Right lobe of liver (tissue), 4 donors: ENCODE measurements at regions not wholly inside any gene's neighbourhood (a gene's known extent, or its start where the extent isn't known, plus 50 kb on each side); places are given as distances from the start of the nearest gene placed in this dataset.

Experiments used
- POLR2A ChIP-seq: fragments of 450-650 bp; IDR thresholded peaks from one replicate; pipeline ENCODE4 v1.6.1; 2017; ENCODE audit warnings: antibody characterized with exemption, mild to moderate bottlenecking
- TF ChIP-seq, protein P1 (sequence below), 4 donors: fragments of 200-600 bp in 3 of 4; fragments of 450-650 bp in 1 of 4; IDR thresholded peaks; one replicate each; pipeline versions ENCODE4 v1.5.1 to v1.8.0; 2016 to 2022; ENCODE audit warnings: antibody characterized with exemption in 4 of 4, mild to moderate bottlenecking in 2 of 4
- donor health status: DM: no; HTN: no; CAD: no.
- donor health status: DM: no; HTN: no; CAD: no.
- donor health status: DM: no; HTN: yes; CAD: no.

DNA sequence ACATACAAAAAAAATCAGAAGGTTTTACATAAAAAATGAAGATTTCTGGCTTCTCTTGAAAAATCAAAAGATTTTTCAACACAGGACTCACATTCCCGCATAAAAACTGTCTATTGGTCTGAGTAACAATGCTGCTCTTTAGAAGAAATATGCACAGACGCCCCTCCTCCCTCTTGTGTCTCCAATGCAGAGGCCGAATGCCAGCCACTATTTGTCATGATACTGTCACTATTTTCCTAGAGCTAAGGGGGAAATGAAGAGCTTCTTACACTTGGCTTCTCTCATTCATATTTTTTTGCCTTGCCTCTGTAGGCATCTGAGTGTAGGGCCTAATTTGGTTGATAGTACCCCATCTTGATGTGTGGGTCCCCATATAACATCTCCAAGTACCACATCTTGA lies 98.0 kb downstream of the BBS10 start:
- TF ChIP-seq, protein P1, sequence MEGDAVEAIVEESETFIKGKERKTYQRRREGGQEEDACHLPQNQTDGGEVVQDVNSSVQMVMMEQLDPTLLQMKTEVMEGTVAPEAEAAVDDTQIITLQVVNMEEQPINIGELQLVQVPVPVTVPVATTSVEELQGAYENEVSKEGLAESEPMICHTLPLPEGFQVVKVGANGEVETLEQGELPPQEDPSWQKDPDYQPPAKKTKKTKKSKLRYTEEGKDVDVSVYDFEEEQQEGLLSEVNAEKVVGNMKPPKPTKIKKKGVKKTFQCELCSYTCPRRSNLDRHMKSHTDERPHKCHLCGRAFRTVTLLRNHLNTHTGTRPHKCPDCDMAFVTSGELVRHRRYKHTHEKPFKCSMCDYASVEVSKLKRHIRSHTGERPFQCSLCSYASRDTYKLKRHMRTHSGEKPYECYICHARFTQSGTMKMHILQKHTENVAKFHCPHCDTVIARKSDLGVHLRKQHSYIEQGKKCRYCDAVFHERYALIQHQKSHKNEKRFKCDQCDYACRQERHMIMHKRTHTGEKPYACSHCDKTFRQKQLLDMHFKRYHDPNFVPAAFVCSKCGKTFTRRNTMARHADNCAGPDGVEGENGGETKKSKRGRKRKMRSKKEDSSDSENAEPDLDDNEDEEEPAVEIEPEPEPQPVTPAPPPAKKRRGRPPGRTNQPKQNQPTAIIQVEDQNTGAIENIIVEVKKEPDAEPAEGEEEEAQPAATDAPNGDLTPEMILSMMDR (IDR thresholded peaks at IDR 0.05), result no peak
- no peak for TF ChIP-seq POLR2A
